Upper lobe of left lung (tissue), 6 donors: ENCODE measurements at regions not wholly inside any gene's neighbourhood (a gene's known extent, or its start where the extent isn't known, plus 50 kb on each side); places are given as distances from the start of the nearest gene placed in this dataset.

Experiments used
- ATAC-seq, 2 donors: fragments of 200-7000 bp; cut with Tn5 transposase; one replicate each; pipeline ENCODE4 v1.9.1; 2022; ENCODE audit warnings: mild to moderate bottlenecking in 2 of 2, moderate library complexity in 2 of 2; ENCODE audit not compliant: low FRiP score in 2 of 2
- DNase-seq, 2 donors: peaks; one replicate each; pipeline ENCODE4 v3.0.0-alpha.2; 2019 to 2020
- H3K27ac ChIP-seq, 4 donors: fragments of 200-600 bp; sonication (generic); one replicate each; pipeline ENCODE4 v1.5.1; 2016 to 2019
- H3K27me3 ChIP-seq, 4 donors: fragments of 200-600 bp; sonication (generic); one replicate each; pipeline ENCODE4 v1.5.1; 2017 to 2019
- H3K36me3 ChIP-seq, 4 donors: fragments of 200-600 bp; sonication (generic); one replicate each; pipeline ENCODE4 v1.5.1; 2016 to 2019
- H3K4me1 ChIP-seq, 4 donors: fragments of 200-600 bp; sonication (generic); one replicate each; pipeline ENCODE4 v1.5.1; 2018 to 2019
- H3K4me3 ChIP-seq, 4 donors: fragments of 200-600 bp; sonication (generic); one replicate each; pipeline ENCODE4 v1.5.1; 2017 to 2019; ENCODE audit warnings: mild to moderate bottlenecking in 2 of 4, moderate library complexity in 1 of 4
- H3K9me3 ChIP-seq, 4 donors: fragments of 200-600 bp; sonication (generic); one replicate each; pipeline ENCODE4 v1.5.1; 2018 to 2019
- EP300 ChIP-seq, 4 donors: sonication (generic); formaldehyde crosslinking; IDR thresholded peaks; one replicate each; pipeline ENCODE4 v1.5.1; 2017; ENCODE audit warnings: antibody characterized with exemption in 4 of 4, control low read depth in 2 of 4
- POLR2A ChIP-seq, 4 donors: fragments of 450-650 bp; IDR thresholded peaks; one replicate each; pipeline ENCODE4 v1.5.1; 2016 to 2017; ENCODE audit warnings: antibody characterized with exemption in 4 of 4, mild to moderate bottlenecking in 2 of 4
- POLR2AphosphoS5 ChIP-seq, 2 donors: sonication (generic); formaldehyde crosslinking; IDR thresholded peaks; one replicate each; pipeline ENCODE4 v1.5.1; 2017; ENCODE audit warnings: antibody characterized with exemption in 2 of 2
- whole genome bisulfite sequencing, 2 donors: methylation state at CpG; one replicate each; pipeline ENCODE4 v1.1.5; 2017 to 2018; 5-methylcytosine and 5-hydroxymethylcytosine counted together
- TF ChIP-seq, protein P1 (sequence below), 6 experiments: fragments of 450-650 bp in 4 of 6; fragments of 200-600 bp in 2 of 6; sonication (generic) in 2 of 6; IDR thresholded peaks; one replicate each; pipeline ENCODE4 v1.5.1; 2016 to 2019; ENCODE audit warnings: antibody characterized with exemption in 6 of 6
- donor health status: DM: no; HTN: no; CAD: no; lungs with moderate emphysema.
- donor health status: DM: no; HTN: yes; CAD: no; lungs with severe emphysema.

GRCh38 chr2:18243816-18244215 lies 316.6 kb downstream of the RDH14 start:
- DNase-seq = no peak
- no peak for ATAC-seq
- no peak overlapping the region for H3K4me3 ChIP-seq
- no peaks in the 10 kb centered on the region for H3K4me1 ChIP-seq
- H3K36me3 ChIP-seq = no peaks in the 10 kb centered on the region
- no peak for TF ChIP-seq POLR2AphosphoS5 (IDR thresholded peaks at IDR 0.05)
- TF ChIP-seq, protein P1, sequence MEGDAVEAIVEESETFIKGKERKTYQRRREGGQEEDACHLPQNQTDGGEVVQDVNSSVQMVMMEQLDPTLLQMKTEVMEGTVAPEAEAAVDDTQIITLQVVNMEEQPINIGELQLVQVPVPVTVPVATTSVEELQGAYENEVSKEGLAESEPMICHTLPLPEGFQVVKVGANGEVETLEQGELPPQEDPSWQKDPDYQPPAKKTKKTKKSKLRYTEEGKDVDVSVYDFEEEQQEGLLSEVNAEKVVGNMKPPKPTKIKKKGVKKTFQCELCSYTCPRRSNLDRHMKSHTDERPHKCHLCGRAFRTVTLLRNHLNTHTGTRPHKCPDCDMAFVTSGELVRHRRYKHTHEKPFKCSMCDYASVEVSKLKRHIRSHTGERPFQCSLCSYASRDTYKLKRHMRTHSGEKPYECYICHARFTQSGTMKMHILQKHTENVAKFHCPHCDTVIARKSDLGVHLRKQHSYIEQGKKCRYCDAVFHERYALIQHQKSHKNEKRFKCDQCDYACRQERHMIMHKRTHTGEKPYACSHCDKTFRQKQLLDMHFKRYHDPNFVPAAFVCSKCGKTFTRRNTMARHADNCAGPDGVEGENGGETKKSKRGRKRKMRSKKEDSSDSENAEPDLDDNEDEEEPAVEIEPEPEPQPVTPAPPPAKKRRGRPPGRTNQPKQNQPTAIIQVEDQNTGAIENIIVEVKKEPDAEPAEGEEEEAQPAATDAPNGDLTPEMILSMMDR (IDR thresholded peaks at IDR 0.05) = no peak
- TF ChIP-seq EP300 (IDR thresholded peaks at IDR 0.05) = no peak
- TF ChIP-seq POLR2A (IDR thresholded peaks at IDR 0.05) = no peak
- H3K27me3 ChIP-seq = no peaks in the 10 kb centered on the region
- H3K9me3 ChIP-seq = no peaks in the 10 kb centered on the region
- no peak overlapping the region for H3K27ac ChIP-seq

- DNase-seq = no peak
- no peak overlapping the region for H3K4me3 ChIP-seq
- no peaks in the 10 kb centered on the region for H3K4me1 ChIP-seq
- no peaks in the 10 kb centered on the region for H3K9me3 ChIP-seq
- no peak for ATAC-seq
- TF ChIP-seq EP300 (IDR thresholded peaks at IDR 0.05) (no peak), POLR2A (IDR thresholded peaks at IDR 0.05) (no peak), POLR2AphosphoS5 (IDR thresholded peaks at IDR 0.05) (no peak)
- TF ChIP-seq, protein P1 (IDR thresholded peaks at IDR 0.05) = no peak
- H3K36me3 ChIP-seq = no peaks in the 10 kb centered on the region
- H3K27ac ChIP-seq = no peak overlapping the region
- H3K27me3 ChIP-seq = no peaks in the 10 kb centered on the region
These were observed 317.7 kb downstream of the RDH14 start for GRCh38 chr2:18242716-18243115.

GRCh38 chr2:18238209-18238608 lies 322.2 kb downstream of the RDH14 start:
- no peak for DNase-seq
- H3K4me3 ChIP-seq = no peak overlapping the region
- no peak overlapping the region for H3K27ac ChIP-seq
- 80 to 85% methylated on average over 5 of the region's 5 CpGs for WGBS, 2 donors
- TF ChIP-seq, protein P1 (IDR thresholded peaks at IDR 0.05) = no peak
- no peak for TF ChIP-seq POLR2AphosphoS5 (IDR thresholded peaks at IDR 0.05)
- H3K27me3 ChIP-seq = no peaks in the 10 kb centered on the region
- H3K4me1 ChIP-seq = peaks cover 0 to 3% (median 0%) of the 10 kb centered on the region in 4 donors
- H3K36me3 ChIP-seq = no peaks in the 10 kb centered on the region
- H3K9me3 ChIP-seq = no peaks in the 10 kb centered on the region
- ATAC-seq = no peak

- DNase-seq = no peak
- 74% methylated on average over 2 of the region's 2 CpGs for WGBS, 2 donors
These were observed 323.2 kb downstream of the RDH14 start for GRCh38 chr2:18237298-18237697.

More at GRCh38 chr2:18237298-18237697, 323.2 kb downstream of the RDH14 start:
- Histone ChIP-seq H3K27me3 (no peaks in the 10 kb centered on the region), H3K9me3 (no peaks in the 10 kb centered on the region), H3K27ac (no peak overlapping the region), H3K4me1 (peaks cover 0 to 3% (median 0%) of the 10 kb centered on the region in 4 donors), H3K4me3 (no peak overlapping the region), H3K36me3 (no peaks in the 10 kb centered on the region)
- no peak for ATAC-seq
- TF ChIP-seq POLR2AphosphoS5 (IDR thresholded peaks at IDR 0.05) (no peak), EP300 (IDR thresholded peaks at IDR 0.05) (no peak), POLR2A (IDR thresholded peaks at IDR 0.05) (no peak)
- TF ChIP-seq, protein P1 (IDR thresholded peaks at IDR 0.05) = no peak
